MG63 (cell line): ENCODE measurements at regions not wholly inside any gene's neighbourhood (a gene's known extent, or its start where the extent isn't known, plus 50 kb on each side); places are given as distances from the start of the nearest gene placed in this dataset.
"Not testable (repeated sequence)": the region's sequence is repeated elsewhere in the genome, so short reads cannot be mapped to it uniquely, and the experiment has no call there.

ENCODE experiments used
- DNase-seq: peaks from one replicate; pipeline ENCODE4 v3.0.0-alpha.2; 2020
- H3K27me3 ChIP-seq: fragments of 250-450 bp; sonication (Bioruptor Pico); 2 replicates; pipeline ENCODE4 v1.5.1; 2020; ENCODE audit warnings: mild to moderate bottlenecking, moderate library complexity
- H3K36me3 ChIP-seq: fragments of 250-450 bp; sonication (Bioruptor Pico); 2 replicates; pipeline ENCODE4 v1.5.1; 2020; ENCODE audit warnings: mild to moderate bottlenecking, moderate library complexity
- H3K4me3 ChIP-seq: fragments of 250-450 bp; sonication (Bioruptor Pico); 2 replicates; pipeline ENCODE4 v1.5.1; 2020; ENCODE audit warnings: mild to moderate bottlenecking, moderate library complexity
- H3K9me3 ChIP-seq: fragments of 250-450 bp; sonication (Bioruptor Pico); 2 replicates; pipeline ENCODE4 v1.5.1; 2020; ENCODE audit warnings: mild to moderate bottlenecking, moderate library complexity

GRCh38 chrX:116726806-116727205 lies 264.0 kb upstream of the CT83 start:
- H3K4me3 ChIP-seq: no peak overlapping the region
- no peaks in the 10 kb centered on the region for H3K9me3 ChIP-seq
- H3K36me3 ChIP-seq: no peaks in the 10 kb centered on the region
- no peak for DNase-seq
- H3K27me3 ChIP-seq: no peaks in the 10 kb centered on the region

DNA sequence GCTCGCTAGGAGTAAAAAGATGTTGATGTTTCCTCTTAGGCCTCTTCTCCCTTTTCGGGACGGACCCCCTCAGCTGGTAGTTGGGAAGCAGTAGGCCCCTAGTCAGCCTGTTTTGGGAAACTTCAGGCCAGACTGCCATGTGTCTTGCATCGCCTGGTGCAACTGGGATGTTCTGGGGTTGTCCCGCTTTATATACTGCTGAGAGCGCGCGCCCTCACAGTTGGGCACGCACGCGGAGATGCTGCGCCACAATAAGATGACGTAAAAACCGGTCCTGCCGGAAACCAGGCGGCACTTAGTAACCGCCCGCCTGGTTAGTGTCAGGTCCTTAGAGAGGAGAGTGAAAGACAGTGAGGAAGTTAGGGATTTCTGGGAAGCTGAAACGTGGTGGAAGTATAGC lies 231.3 kb upstream of the CT83 start:
- no peak overlapping the region for H3K4me3 ChIP-seq
- H3K27me3 ChIP-seq: no peaks in the 10 kb centered on the region
- H3K36me3 ChIP-seq: no peaks in the 10 kb centered on the region
- H3K9me3 ChIP-seq: no peaks in the 10 kb centered on the region
- DNase-seq: no peak

DNA sequence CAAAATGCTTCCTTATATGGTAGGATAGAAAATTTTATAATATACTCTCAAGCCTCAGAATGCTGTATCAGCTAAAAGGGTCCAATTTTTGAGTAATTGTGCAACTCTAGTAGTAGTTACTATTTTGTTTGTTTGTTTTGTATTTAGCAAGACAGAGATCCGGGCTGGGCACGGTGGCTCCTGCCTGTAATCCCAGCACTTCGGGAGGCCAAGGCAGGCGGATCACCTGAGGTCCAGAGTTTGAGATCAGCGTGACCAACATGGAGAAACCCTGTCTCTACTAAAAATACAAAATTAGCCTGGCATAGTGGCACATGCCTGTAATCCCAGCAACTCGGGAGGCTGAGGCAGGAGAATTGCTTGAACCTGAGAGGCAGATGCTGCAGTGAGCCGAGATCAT lies 216.8 kb upstream of the CT83 start:
- H3K4me3 ChIP-seq, DNase-seq, H3K36me3 ChIP-seq, H3K9me3 ChIP-seq, H3K27me3 ChIP-seq: not testable (repeated sequence)

DNA sequence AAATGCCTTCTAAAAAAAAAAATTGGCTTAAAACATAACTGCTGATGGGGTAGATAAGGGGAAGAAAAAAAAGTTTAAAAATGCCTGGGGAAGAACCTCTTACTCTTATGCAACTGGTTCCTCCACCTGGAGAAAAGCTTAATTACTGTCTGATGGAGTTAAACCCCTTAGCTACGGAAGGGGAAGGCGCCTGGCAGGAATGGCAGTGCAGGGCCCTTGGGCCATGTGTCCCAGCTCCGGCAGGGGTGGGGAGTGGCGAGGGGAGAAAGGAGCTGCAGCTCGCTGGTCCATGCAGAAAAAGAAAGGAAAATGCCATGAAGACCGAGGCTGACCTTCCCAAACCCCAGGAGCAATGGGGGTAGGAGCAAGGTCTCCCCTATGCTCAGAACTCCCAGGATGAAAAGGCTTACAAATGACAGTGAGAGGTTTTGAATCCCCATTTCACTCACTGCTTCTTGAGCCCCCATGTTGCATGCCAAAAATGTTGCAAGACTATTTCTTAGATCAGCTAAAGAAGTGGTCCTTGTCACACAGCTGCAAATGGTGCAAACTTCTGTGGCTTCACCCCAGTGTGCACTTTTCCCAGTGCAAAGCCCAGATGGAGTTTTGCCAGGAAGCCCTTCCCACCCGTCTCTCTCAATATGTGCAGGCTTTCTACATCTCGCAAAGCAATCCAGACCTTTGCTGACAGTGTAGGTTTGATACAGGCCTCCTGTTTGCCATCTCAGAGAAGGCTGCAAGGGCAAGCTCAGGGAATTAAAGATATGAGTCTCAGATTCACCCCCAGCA lies 204.8 kb upstream of the CT83 start:
- no peak for DNase-seq
- Histone ChIP-seq H3K9me3 (no peaks in the 10 kb centered on the region), H3K4me3 (no peak overlapping the region), H3K27me3 (no peaks in the 10 kb centered on the region), H3K36me3 (no peaks in the 10 kb centered on the region)

GRCh38 chrX:116657071-116657470 lies 194.3 kb upstream of the CT83 start:
- no peaks in the 10 kb centered on the region for H3K9me3 ChIP-seq
- H3K36me3 ChIP-seq: no peaks in the 10 kb centered on the region
- H3K27me3 ChIP-seq: no peaks in the 10 kb centered on the region
- no peak overlapping the region for H3K4me3 ChIP-seq
- no peak for DNase-seq

DNA sequence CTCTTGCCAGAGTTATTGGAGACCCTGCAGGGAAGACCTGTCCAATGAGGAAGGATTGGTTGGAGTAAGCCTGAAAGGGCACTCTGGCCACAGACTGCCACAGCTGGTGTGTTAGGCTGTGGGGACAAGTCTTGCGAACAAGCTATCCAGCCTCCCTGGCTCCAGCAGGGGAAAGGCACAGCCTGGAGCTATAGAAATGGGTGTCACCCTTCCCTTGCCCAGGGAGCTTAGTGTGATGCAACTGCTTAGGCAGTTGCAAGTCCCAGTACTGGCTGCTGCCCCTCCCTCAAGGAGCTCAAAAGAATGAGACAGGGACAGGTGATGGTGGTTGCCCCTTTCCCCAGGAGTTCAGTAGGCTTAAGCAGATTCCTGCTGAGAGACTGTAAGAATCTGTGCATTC lies 165.7 kb upstream of the CT83 start:
- H3K27me3 ChIP-seq: no peaks in the 10 kb centered on the region
- no peaks in the 10 kb centered on the region for H3K9me3 ChIP-seq
- no peak for DNase-seq
- no peak overlapping the region for H3K4me3 ChIP-seq
- H3K36me3 ChIP-seq: no peaks in the 10 kb centered on the region

DNA sequence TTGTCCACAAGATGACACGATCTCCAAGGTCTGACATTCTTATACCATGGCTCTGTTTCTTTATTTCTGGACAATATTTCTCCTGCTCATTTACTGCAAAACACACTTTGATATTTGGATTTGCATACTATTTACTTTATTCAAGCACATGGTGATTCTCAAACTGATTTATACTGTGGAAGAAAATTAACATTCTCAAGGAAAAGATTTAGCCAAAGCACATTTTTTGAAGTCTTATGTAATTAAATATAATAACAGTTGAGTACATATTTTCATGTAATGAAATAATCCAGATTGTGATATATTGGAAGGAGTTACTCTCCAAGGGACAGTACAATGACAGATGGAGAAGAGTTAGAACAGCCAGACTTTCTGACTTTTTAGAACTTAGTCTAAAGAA lies 155.8 kb upstream of the CT83 start:
- H3K4me3 ChIP-seq: no peak overlapping the region
- DNase-seq: no peak
- H3K36me3 ChIP-seq: no peaks in the 10 kb centered on the region
- H3K9me3 ChIP-seq: no peaks in the 10 kb centered on the region
- no peaks in the 10 kb centered on the region for H3K27me3 ChIP-seq

DNA sequence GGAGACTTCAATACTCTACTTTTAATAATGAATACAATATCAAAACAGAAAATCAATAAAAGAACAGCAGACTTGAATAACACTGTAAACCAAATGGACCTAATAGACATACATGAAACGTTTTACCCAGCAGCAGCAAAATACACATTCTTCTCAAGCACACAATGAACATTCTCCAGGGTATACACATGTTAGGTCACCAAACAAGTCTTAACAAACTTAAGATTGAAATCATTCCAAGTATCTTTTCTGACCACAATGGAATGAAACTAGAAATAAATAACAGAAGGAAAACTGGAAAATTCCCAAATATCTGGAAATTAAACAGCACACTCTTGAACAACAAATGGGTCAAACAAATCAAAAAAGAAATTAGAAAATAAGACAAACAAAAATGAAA lies 145.0 kb upstream of the CT83 start:
- H3K4me3 ChIP-seq: no peak overlapping the region
- no peaks in the 10 kb centered on the region for H3K36me3 ChIP-seq
- DNase-seq: no peak
- no peaks in the 10 kb centered on the region for H3K9me3 ChIP-seq
- no peaks in the 10 kb centered on the region for H3K27me3 ChIP-seq

DNA sequence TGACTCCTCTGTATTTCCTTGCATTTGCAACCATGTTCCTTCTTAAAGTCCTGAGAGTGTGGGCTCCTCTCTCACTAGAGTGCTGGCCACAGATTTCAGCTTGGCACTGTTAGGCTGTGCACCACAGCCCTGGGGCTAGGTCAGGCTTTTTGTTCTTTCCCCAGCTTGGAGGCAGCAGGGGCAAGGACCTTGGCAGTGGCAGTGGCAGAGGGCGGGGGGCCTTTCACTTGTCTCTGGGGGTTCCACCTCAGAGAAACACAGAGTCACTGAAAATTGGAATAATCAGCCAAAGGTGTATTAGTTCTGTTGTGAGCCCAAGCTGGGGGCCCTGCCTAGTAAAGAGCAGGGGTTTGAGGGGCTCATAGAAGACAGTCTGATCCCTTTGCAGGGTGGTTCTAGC lies 142.8 kb upstream of the CT83 start:
- Histone ChIP-seq H3K27me3 (no peaks in the 10 kb centered on the region), H3K36me3 (no peaks in the 10 kb centered on the region), H3K9me3 (no peaks in the 10 kb centered on the region), H3K4me3 (no peak overlapping the region)
- no peak for DNase-seq

GRCh38 chrX:116596010-116596409 lies 133.2 kb upstream of the CT83 start:
- H3K27me3 ChIP-seq: no peaks in the 10 kb centered on the region
- DNase-seq: no peak
- no peak overlapping the region for H3K4me3 ChIP-seq
- H3K9me3 ChIP-seq: no peaks in the 10 kb centered on the region
- H3K36me3 ChIP-seq: no peaks in the 10 kb centered on the region
